Neural progenitor cell (in vitro differentiated cells): ENCODE measurements at regions not wholly inside any gene's neighbourhood (a gene's known extent, or its start where the extent isn't known, plus 50 kb on each side); places are given as distances from the start of the nearest gene placed in this dataset.

Experiments used
- EZH2 ChIP-seq: fragments of 200-600 bp; sonication (generic); IDR thresholded peaks from 2 replicates; pipeline ENCODE4 v1.6.1; 2017; ENCODE audit warnings: antibody characterized with exemption, mild to moderate bottlenecking, moderate library complexity
- TF ChIP-seq, protein P1 (sequence below): fragments of 200-600 bp; sonication (generic); IDR thresholded peaks from 2 replicates; pipeline ENCODE4 v1.5.1; 2017; ENCODE audit warnings: antibody characterized with exemption, mild to moderate bottlenecking

DNA sequence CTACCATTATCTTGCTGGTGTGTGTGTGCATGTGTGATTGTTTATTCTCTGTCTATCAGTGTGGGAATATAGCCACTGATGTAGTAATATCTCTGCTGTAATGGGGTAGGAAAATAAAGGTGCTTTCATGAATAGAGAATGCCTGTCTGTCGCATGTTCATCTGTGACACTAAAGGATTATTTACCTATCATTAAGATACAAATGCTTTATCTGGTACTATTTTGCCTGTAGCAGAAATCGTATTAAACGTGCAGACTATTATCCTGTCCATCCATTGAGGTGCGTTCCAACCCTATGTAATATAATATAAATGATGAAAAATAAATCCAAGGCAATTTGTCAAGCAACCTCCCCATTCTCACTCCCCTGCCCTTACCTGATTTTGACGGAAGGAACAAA is 1215.1 kb downstream of the BCL11B start:
- TF ChIP-seq, protein P1, sequence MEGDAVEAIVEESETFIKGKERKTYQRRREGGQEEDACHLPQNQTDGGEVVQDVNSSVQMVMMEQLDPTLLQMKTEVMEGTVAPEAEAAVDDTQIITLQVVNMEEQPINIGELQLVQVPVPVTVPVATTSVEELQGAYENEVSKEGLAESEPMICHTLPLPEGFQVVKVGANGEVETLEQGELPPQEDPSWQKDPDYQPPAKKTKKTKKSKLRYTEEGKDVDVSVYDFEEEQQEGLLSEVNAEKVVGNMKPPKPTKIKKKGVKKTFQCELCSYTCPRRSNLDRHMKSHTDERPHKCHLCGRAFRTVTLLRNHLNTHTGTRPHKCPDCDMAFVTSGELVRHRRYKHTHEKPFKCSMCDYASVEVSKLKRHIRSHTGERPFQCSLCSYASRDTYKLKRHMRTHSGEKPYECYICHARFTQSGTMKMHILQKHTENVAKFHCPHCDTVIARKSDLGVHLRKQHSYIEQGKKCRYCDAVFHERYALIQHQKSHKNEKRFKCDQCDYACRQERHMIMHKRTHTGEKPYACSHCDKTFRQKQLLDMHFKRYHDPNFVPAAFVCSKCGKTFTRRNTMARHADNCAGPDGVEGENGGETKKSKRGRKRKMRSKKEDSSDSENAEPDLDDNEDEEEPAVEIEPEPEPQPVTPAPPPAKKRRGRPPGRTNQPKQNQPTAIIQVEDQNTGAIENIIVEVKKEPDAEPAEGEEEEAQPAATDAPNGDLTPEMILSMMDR = no peak
- TF ChIP-seq EZH2 = no peak
